Astrocyte of the spinal cord (primary cell): ENCODE measurements at regions not wholly inside any gene's neighbourhood (a gene's known extent, or its start where the extent isn't known, plus 50 kb on each side); places are given as distances from the start of the nearest gene placed in this dataset.

Experiments used
- DNase-seq: peaks from one replicate; pipeline ENCODE4 v3.0.0; 2011; ENCODE audit warnings: low read depth, low spot score
- H3K4me3 ChIP-seq: 2 replicates; pipeline ENCODE4 v1.5.1; 2011; ENCODE audit warnings: low read depth, mild to moderate bottlenecking, low read length, moderate library complexity
- in situ Hi-C: cut with HindIII; loops from 2 replicates; pipeline ENCODE4 v1.10.0; 2017; ENCODE audit warnings: low sequenced_read_pairs
- TF ChIP-seq, protein P1 (sequence below): IDR thresholded peaks from 2 replicates; pipeline ENCODE4 v1.5.1; 2012; ENCODE audit warnings: low read depth, mild to moderate bottlenecking, low read length, inconsistent platforms

DNA sequence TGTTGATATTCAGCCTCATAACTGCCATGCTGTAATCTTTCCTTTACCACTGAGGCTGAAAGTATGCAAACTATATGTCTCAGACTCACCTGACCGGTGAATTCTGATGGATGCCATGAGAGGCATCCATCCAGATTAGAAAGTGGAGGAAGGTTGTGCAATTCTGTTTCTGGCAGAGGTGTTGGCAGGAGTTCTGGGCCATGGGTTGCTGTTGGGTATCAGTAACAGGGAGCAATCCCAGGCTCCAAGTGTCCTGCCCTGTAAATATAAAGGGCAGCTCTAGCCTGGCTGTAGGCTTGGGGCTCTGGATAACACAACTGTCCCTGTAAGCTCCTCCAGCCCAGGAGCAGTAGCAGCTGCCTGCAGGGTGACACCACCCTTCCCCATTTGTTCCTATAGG lies 77.4 kb upstream of the ABCC4 start:
- in situ Hi-C loops: no loop called here
- H3K4me3 ChIP-seq: no peak overlapping the region
- TF ChIP-seq, protein P1, sequence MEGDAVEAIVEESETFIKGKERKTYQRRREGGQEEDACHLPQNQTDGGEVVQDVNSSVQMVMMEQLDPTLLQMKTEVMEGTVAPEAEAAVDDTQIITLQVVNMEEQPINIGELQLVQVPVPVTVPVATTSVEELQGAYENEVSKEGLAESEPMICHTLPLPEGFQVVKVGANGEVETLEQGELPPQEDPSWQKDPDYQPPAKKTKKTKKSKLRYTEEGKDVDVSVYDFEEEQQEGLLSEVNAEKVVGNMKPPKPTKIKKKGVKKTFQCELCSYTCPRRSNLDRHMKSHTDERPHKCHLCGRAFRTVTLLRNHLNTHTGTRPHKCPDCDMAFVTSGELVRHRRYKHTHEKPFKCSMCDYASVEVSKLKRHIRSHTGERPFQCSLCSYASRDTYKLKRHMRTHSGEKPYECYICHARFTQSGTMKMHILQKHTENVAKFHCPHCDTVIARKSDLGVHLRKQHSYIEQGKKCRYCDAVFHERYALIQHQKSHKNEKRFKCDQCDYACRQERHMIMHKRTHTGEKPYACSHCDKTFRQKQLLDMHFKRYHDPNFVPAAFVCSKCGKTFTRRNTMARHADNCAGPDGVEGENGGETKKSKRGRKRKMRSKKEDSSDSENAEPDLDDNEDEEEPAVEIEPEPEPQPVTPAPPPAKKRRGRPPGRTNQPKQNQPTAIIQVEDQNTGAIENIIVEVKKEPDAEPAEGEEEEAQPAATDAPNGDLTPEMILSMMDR: no peak
- DNase-seq: no peak

DNA sequence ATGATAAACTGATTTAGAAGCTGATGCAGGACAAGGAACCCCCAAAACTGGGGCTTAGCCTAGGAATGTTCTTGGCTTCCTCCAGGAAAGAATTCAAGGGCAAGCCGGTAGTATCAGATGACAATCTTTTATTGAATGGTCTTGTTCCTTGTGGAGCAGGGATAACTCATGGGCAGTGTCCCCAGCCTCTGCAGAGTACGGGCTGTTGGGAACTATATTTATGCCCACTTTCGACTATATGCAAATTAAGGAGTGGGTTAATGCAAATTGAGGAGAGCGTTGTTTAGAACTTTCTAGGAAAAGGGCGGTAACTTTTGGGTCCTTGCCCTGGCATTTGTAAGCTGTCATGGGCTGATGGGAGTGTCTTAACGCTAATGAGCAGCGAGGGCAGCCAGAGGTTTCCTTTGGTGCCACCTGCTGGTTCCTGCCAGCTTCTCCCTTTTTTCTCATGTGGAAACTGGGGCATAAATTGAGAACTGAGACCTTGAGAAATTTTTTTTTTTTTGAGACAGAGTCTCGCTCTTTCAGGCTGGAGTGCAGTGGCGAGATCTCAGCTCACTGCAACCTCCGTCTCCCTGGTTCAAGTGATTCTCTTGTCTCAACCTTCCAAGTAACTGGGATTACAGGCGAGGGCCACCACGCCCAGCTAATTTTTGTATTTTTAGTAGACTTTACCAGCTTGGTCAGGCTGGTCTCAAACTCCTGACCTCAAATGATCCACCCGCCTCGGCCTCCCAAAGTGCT lies 79.4 kb upstream of the ABCC4 start:
- no peak overlapping the region for H3K4me3 ChIP-seq
- in situ Hi-C loops: no loop called here
- DNase-seq: peak; percentile 83
- TF ChIP-seq, protein P1: peak; percentile 88

DNA sequence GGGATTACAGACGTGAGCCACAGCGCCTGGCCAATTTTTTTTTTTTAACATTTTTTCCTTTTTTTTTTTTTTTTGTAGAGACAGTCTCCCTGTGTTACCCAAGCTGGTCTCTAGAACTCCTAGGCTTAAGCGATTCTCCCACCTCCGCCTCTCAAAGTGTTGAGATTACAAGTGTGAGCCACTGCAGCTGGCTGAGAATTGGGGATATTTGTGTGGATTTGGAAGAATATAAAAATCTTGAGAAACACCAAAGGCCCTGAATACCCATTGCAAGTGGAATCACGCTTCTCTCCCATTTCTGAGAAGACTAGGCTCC lies 79.9 kb upstream of the ABCC4 start:
- no peak overlapping the region for H3K4me3 ChIP-seq
- no peak for DNase-seq
- in situ Hi-C loops: no loop called here
- TF ChIP-seq, protein P1: no peak

DNA sequence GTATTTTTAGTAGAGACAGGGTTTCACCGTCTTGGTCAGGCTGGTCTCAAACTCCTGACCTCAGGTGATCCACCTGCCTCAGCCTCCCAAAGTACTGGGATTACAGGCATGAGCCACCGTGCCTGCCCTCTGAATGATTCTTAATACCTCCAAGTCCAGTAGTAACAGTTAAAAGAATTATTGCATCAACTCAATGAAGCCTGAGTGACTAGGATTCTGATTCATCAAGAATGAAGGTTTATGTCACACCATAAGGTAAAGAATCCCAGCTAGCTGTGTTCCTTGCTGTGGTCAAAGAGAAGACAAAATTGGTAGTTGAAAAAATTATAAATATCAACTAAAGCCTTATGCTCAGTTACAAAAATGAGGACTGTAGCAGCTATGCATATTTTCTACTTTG lies 81.2 kb upstream of the ABCC4 start:
- H3K4me3 ChIP-seq: no peak overlapping the region
- no peak for DNase-seq
- in situ Hi-C loops: no loop called here
- TF ChIP-seq, protein P1: no peak

DNA sequence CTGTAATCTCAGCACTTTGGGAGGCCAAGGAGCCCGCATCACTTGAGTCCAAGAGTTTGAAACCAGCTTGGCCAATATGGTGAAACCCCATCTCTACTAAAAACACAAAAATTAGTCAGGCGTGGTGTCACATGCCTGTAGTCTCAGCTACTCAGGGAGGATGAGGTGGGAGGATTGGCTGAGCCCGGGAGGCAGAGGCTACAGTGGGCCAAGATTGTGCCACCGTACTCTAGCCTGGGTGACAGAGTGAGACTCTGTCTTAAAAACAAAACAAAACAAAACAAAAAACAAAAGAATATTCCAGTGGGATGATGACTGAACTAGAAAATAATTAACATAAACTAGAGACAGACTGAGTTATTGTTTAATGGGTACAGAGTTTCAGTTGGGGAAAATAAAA lies 81.7 kb upstream of the ABCC4 start:
- in situ Hi-C loops: no loop called here
- no peak for DNase-seq
- no peak overlapping the region for H3K4me3 ChIP-seq
- TF ChIP-seq, protein P1: no peak

DNA sequence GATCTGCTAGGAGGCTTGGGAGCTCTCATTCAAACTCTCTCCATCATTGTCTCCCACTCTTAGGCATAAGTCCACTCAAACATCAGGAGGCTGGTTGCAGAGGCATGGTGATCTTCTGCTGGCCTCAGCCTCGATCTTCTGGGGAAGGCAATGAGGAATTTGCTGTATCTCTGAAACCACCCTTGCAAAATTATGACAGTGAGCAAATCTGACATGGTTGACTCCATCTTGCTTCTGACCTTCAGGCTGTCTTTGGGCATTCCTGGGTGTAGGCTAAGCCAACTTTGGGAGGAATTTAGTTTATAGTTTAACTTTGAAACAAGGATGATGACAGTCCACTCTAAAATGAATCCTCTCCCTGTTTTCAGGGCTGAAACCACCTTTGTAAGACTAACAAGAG lies 84.1 kb upstream of the ABCC4 start:
- in situ Hi-C loops: no loop called here
- no peak for DNase-seq
- no peak overlapping the region for H3K4me3 ChIP-seq
- TF ChIP-seq, protein P1: no peak
